ENCODE measurements at regions not wholly inside any gene's neighbourhood (a gene's known extent, or its start where the extent isn't known, plus 50 kb on each side); places are given as distances from the start of the nearest gene placed in this dataset.

DNA sequence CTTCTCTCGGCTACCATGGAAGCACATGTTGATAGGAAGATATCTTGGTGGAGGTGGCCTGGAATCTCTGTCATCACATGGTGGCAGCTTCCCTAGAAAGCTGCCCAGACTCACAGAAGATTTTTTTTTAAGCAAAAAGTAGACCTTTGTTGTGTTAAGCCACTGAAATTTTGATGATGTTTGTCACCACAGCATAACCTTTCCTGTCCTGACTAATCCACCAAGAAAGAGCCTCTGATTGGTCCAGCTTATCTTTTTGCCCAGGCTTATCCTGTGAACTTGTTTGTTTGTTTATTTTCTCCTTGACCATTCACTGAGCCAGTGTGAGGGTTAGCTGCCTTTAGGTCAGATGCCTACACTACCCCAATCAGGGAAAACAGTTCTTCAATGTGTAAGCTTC lies 96.5 kb upstream of the LHX1 start:
- H3K27ac Mint-ChIP-seq = no peak overlapping the region
- no peak overlapping the region for H3K4me3 Mint-ChIP-seq
- peaks cover 65% of the 10 kb centered on the region for H3K27me3 Mint-ChIP-seq (ENCODE audit: insufficient read depth)
- no peaks in the 10 kb centered on the region for H3K9me3 Mint-ChIP-seq
- H3K4me1 Mint-ChIP-seq (ENCODE audit: low read depth) = no peaks in the 10 kb centered on the region
- DNase-seq = no peak
- TF ChIP-seq CTCF (IDR thresholded peaks at IDR 0.05) = no peak
- H3K36me3 Mint-ChIP-seq (ENCODE audit: low read depth) = peaks cover 5% of the 10 kb centered on the region; the same call in 1 of the 2 replicates

- Mint-ChIP-seq H3K9me3 (no peaks in the 10 kb centered on the region), H3K4me1 (ENCODE audit: low read depth) (no peaks in the 10 kb centered on the region), H3K36me3 (ENCODE audit: low read depth) (peaks cover 5% of the 10 kb centered on the region; the same call in 1 of the 2 replicates), H3K4me3 (no peak overlapping the region), H3K27me3 (ENCODE audit: insufficient read depth) (peaks cover 54% of the 10 kb centered on the region), H3K27ac (no peak overlapping the region)
- DNase-seq = no peak
- TF ChIP-seq CTCF (IDR thresholded peaks at IDR 0.05) = no peak
Observed at GRCh38 chr17:36842231-36842819, 95.0 kb upstream of the LHX1 start.

DNA sequence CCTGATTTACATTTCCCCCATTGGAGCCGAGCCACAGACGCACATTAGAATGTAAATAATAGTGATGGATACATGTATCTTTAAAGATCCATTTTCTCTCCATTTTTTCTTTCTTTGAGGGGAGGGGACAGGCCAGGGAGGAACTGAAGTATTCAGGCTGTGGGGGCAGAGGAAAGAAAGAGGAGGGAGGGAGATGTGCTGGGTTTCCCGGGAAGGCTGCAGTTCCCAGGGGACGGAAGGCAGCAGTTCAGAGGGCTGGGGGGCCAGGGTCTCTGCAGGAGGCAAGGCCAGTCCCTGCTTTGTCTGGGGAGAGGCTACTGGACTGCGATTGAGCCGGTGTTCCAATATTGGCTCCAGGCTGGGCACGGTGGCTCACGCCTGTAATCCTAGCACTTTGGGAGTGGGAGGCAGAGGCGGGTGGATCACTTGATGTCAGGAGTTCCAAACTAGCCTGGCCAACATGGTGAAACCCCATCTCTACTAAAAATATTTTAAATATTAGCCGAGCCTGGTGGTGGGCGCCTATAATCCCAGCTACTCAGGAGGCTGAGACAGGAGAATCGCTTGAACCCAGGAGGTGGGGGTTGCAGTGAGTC lies 94.2 kb upstream of the LHX1 start:
- H3K4me1 Mint-ChIP-seq (ENCODE audit: low read depth) = no peaks in the 10 kb centered on the region
- no peak for TF ChIP-seq CTCF (IDR thresholded peaks at IDR 0.05)
- no peak overlapping the region for H3K4me3 Mint-ChIP-seq
- no peak overlapping the region for H3K27ac Mint-ChIP-seq
- no peaks in the 10 kb centered on the region for H3K9me3 Mint-ChIP-seq
- DNase-seq = no peak
- peaks cover 51% of the 10 kb centered on the region for H3K27me3 Mint-ChIP-seq (ENCODE audit: insufficient read depth)
- peaks cover 5% of the 10 kb centered on the region; the same call in 1 of the 2 replicates for H3K36me3 Mint-ChIP-seq (ENCODE audit: low read depth)

GRCh38 chr17:36844013-36844412 lies 93.3 kb upstream of the LHX1 start:
- H3K9me3 Mint-ChIP-seq = no peaks in the 10 kb centered on the region
- H3K36me3 Mint-ChIP-seq (ENCODE audit: low read depth) = peaks cover 5% of the 10 kb centered on the region; the same call in 1 of the 2 replicates
- H3K27ac Mint-ChIP-seq = no peak overlapping the region
- TF ChIP-seq CTCF (IDR thresholded peaks at IDR 0.05) = no peak
- no peaks in the 10 kb centered on the region for H3K4me1 Mint-ChIP-seq (ENCODE audit: low read depth)
- DNase-seq = no peak
- H3K4me3 Mint-ChIP-seq = no peak overlapping the region
- H3K27me3 Mint-ChIP-seq (ENCODE audit: insufficient read depth) = peaks cover 47% of the 10 kb centered on the region

- Mint-ChIP-seq H3K27ac (no peak overlapping the region), H3K4me1 (ENCODE audit: low read depth) (peaks cover 3% of the 10 kb centered on the region), H3K36me3 (ENCODE audit: low read depth) (peaks cover 5% of the 10 kb centered on the region; the same call in 1 of the 2 replicates), H3K4me3 (no peak overlapping the region), H3K27me3 (ENCODE audit: insufficient read depth) (peaks cover 43% of the 10 kb centered on the region), H3K9me3 (no peaks in the 10 kb centered on the region)
- no peak for DNase-seq
- TF ChIP-seq CTCF (IDR thresholded peaks at IDR 0.05) = no peak
Observed at GRCh38 chr17:36844601-36845000, 92.7 kb upstream of the LHX1 start.
